ENCODE measurements at regions not wholly inside any gene's neighbourhood (a gene's known extent, or its start where the extent isn't known, plus 50 kb on each side); places are given as distances from the start of the nearest gene placed in this dataset.

- TF ChIP-seq YY1 (IDR thresholded peaks at IDR 0.05; ENCODE audit: low read depth) (no peak), CTCF (IDR thresholded peaks at IDR 0.05) (no peak), POLR2AphosphoS5 (IDR thresholded peaks at IDR 0.05; ENCODE audit: low read depth, low read length) (no peak), ZBTB33 (IDR thresholded peaks at IDR 0.05; ENCODE audit: borderline replicate concordance, low read depth) (no peak), RFX5 (IDR thresholded peaks at IDR 0.05; ENCODE audit: low read length) (no peak)
Measured at GRCh38 chr19:29271341-29271740, 58.4 kb upstream of the UQCRFS1 start.

Measured in SK-N-SH (cell line).